ENCODE measurements at regions not wholly inside any gene's neighbourhood (a gene's known extent, or its start where the extent isn't known, plus 50 kb on each side); places are given as distances from the start of the nearest gene placed in this dataset.

GRCh38 chr2:136225950-136226835 is 108.2 kb upstream of the CXCR4 start:
- no peak for DNase-seq (ENCODE audit: low read depth in 4 of 4, low spot score in 3 of 4)

- DNase-seq (ENCODE audit: low read depth in 4 of 4, low spot score in 3 of 4): no peak
Observed at GRCh38 chr2:136223274-136223673, 105.3 kb upstream of the CXCR4 start.

GRCh38 chr2:136222862-136223261 is 104.9 kb upstream of the CXCR4 start:
- DNase-seq (ENCODE audit: low read depth in 4 of 4, low spot score in 3 of 4): no peak

- DNase-seq (ENCODE audit: low read depth in 4 of 4, low spot score in 3 of 4): no peak
Observed at GRCh38 chr2:136221026-136221425, 103.1 kb upstream of the CXCR4 start.

GRCh38 chr2:136219963-136220362 is 102.0 kb upstream of the CXCR4 start:
- DNase-seq (ENCODE audit: low read depth in 4 of 4, low spot score in 3 of 4): no peak

DNA sequence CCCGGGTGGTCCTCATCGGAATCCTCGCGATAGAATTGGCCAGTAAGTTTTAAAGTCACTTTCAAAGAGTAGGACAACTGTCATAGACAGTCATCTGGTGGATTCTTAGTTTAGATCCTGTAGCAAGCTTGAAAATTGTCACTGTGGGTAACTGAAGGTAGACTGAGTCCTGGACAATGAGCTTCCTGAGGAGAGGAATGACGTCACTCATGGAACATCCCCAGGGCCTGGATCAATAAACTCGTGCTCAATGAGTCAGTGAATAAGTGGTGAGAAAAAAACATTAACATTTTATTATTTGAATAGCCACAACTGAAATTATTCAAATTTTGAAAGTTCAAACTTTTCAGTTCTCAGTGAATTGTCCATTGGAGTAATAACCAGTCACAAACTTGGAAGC is 101.4 kb upstream of the CXCR4 start:
- DNase-seq (ENCODE audit: low read depth in 4 of 4, low spot score in 3 of 4): no peak

DNA sequence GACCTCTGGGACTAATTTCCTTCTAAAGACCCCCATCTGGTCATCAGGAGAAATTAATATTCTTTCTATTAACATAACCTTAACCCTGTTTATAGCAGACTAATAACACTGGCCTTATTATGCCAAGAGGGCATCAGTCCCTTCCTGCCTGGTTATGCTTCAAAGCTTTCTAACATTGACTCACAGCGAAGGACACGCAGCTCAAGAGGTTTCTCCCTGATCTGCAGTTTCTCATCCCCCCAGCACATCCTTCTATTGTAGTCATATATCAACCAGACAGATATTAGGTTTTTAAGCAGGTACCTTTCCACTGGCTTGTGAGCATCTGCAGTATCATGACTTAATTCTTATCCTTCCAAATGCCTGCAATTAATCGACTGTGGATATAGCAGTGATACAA is 100.0 kb upstream of the CXCR4 start:
- no peak for DNase-seq (ENCODE audit: low read depth in 4 of 4, low spot score in 3 of 4)

DNA sequence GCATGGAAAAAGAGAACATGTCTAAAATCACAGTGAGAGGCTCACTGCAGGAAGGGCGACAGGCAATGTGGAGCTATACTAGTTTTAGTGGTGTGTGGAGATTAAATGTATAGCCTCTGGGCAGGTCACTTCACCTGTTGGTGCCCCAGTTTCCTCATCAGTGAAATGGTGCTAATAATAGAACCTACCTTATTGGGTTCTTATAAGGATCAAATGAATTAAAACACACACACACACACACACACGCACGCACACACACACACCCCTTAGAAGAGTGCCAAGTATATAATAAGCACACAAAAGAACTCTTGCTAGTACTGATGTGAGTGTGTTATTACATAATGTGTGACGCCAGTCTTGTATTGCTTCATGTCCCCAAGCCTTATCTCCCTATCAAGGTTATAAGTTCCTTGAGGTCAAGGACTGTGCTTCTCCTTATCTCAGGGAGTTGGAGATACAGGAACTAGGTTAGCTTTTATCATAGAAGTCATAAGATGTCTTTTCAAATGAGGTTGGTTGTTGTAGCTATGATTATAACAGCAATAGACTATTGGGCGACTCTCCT is 98.0 kb upstream of the CXCR4 start:
- DNase-seq (ENCODE audit: low read depth in 4 of 4, low spot score in 3 of 4): no peak

DNA sequence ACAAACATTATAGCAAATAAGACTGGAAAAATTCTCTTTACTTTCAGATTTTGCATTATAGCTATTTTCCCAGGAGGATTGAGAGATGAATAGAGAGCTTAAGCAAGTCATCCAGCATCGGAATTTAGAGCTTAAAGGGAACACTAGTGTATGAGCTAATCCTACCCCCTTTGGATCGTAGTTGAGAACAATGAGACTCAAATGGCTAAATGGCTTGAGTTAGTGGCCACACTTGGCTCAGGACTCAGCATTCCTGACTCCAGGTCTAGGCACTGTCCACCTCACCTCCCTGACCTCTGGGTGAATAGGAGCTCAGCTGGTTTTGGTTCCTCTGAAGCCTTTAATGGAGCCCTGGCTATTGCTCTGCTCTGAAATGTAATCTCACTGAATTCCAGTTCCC is 97.5 kb upstream of the CXCR4 start:
- DNase-seq (ENCODE audit: low read depth in 4 of 4, low spot score in 3 of 4): no peak

- no peak for DNase-seq (ENCODE audit: low read depth in 4 of 4, low spot score in 3 of 4)
Observed at GRCh38 chr2:136214307-136215200, 96.6 kb upstream of the CXCR4 start.

DNA sequence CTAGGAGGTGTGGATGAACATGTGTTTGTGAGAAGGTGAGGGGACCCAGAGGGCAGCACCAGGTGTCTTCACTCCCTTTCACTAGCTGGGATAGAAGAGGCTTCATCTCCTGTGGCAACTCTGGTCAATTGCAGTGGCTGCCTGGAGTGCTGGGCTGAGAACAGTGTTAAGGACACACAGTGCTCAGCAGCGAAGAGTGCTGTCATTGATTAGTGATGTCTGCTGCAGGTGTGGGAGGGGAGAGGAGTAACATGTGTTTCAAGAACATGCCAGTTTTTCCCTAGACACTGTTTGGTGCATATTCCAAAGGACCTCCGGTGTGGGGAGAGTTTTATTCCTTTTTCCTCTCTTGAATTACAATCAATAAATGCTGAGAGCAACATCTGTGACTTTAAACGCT is 95.9 kb upstream of the CXCR4 start:
- no peak for DNase-seq (ENCODE audit: low read depth in 4 of 4, low spot score in 3 of 4)

DNA sequence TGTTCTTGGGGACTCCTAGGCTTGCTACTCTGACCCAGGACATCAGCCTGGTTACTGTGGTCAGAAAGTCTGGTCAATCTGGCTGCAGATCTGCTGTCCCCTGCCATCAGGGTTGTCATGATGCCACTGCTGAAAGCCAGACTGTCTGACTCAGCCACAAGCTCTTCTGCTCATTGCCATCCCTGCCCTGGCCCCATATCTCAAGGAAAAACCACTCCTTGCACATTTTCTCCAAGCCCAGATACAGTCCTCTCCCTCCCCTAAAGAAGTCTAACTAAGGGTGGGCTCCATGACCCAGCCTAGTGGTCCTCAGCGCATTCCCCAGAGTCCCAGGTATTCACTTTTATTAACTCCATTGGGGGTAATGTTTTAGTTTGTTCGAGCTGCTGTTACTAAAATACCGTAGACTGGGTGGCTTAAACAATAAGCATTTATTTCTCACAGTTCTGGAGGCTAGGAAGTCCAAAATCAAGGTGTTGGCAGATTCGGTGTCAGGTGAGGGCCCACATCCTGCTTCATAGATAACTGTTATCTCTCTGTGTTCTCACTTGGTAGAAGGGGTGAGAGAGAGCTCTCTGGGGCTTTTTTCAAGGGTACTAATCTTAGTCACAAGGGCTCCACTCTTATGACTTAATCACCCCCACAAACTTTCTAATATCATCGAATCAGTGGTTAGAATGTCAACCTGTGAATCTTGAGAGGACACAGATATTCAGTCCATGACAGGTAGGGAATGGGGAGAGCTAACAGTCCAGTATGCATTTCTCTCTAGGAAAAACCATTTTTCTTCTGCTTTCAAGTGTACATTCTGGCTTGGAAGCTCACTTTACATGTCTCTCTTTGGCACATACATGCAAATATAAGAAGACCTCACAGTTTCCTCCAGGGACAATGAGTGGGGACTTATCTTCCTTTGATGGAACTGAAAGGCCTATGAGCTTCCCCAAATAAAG is 94.8 kb upstream of the CXCR4 start:
- no peak for DNase-seq (ENCODE audit: low read depth in 4 of 4, low spot score in 3 of 4)

DNA sequence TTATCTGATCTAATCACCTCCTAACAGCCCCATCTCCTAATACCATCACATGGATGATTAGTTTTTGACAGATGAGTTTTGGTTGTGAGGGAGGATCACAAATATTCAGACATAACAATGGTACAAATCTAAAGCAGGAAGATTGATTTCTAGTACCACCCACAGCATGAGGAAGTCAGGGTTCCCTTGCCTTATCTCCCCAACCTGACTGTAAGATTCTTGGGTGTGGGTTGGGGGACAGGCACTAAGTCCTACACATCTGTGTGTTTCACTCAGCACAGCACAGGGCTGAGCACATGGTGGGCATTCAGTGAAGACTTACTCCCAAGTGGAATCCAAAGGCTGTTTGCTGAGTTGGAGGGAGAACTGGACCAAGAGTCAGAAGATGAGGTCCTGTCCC is 93.8 kb upstream of the CXCR4 start:
- no peak for DNase-seq (ENCODE audit: low read depth in 4 of 4, low spot score in 3 of 4)

DNA sequence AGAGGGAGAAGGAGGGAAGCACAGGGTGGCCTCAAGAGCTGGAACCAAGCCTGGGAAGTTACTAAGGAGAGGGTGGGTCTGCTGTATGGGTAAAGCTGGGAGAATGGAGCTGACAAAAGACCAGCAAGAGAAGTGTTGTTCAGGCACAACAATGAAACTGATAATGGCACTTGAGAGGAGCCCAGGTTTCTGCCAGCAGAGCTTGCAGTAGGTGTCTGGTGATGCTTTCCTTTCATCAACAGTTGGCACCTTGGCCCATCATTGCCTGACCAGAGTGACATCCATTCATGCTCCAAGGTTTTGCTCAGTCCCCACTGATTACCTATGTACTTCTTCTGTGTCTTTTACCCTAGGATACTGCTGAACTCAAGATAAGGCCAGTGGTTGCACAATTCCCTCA is 92.9 kb upstream of the CXCR4 start:
- DNase-seq (ENCODE audit: low read depth in 4 of 4, low spot score in 3 of 4): no peak

DNA sequence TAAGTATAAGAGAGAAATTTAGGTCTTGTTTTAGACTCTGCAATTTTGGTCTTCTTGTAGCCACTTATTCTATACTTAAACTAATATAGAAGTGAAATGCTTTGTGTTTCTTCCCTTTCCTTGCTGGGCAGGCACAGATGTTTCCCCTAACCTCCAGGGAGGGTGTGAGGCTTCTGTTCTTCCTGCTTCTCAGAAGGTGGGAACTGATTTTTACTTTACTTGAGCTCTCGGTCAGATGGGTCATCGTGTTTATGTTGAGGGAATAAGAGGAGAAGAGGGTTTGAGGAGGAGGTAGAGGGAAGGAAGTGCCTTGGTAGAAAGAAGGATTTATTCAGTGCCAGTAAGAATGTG is 92.5 kb upstream of the CXCR4 start:
- no peak for DNase-seq (ENCODE audit: low read depth in 4 of 4, low spot score in 3 of 4)

DNA sequence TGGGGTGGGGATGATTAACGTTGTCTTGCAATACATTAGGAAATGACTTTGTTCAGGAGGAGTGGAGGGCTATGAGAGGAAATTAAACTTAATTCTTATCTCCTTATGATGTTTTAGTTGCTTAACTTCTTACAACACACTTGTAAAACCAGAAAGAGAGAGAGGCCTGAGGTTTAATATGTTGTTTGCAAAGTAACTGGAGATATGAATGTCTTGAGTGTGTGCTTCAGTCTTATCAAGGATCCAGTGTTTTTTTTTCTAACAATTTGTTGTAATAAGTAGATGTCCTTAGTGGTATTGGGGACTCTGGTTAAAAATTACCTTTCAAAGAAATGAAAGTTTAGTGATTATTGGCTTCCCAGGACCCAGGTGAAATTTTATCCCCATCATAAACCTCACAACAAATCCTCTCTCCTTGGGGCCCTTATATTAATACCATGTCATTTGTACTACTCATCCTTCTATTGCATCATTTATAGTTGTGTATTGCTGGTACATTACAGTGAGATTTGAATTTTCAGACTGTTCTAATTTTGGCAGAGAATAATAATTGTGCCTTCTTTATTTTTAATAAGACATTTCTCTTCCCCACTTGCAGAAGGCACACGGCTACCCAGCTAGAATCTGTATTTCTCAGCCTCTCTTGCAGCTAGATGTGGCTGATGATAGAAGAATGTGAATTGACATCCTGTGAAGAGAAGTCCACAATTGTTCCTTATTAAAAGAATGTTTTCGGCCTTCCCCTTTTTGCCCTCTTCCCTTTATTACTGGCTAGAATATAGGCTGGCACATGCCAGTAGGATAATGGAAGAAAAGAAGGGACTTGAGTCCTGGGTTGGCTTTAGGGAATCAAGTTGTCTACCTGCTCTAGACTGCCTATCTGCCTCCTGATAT is 91.9 kb upstream of the CXCR4 start:
- no peak for DNase-seq (ENCODE audit: low read depth in 4 of 4, low spot score in 3 of 4)

DNA sequence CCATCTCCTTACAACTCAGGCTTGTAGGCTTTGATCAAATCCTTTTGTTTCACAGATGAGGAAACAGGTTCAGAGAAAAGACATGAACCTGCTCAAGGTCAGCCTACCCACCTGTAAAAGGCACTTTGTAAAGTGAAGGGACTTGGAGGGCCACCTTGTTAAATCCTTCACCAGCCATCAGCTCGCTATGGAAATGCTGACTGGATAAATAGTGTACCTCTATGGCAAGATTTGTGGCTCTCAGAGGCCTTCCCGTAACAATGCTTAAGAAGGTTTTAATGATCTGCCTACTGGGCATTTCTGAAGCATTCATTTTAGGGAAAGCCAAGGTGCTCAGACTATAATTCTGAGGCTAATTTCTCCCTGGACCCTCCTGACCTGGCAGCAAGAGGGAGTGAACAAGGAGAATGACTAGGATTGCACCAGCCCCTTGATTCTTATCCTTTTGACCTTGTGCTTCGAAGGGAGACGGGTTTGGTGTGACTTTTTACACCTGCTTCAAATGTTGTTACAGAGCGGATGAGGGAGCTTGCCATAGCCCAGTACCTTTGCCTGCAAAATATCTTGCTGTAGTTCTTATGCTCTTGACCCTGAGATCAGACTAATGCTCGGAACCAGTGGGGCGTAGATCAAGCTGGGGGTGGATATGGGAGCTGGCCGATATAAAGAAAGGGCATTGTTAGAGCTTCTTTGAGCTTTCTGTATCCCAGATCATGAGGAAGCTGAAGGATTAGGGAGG is 90.9 kb upstream of the CXCR4 start:
- DNase-seq (ENCODE audit: low read depth in 4 of 4, low spot score in 3 of 4): peak in 1 of 4 donors; percentile 24

DNA sequence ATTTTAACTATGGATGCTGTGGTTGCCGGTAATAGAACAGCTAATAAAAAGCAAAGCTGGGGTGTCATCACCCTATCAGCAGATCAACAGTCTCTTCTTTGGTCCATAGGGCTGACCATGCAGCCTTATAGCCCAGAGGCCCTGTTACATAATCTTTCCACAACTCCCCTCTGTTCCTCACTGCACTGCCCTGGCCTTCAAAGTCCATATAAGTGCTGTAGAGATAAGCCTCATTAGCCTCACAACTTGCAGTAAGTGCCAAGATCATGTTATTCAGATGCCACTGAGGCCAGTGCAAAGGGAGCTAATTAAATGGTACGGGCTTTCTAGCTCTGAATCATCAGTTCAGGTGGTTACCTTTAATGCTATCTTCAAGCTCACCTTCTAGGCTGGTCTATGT is 89.7 kb upstream of the CXCR4 start:
- no peak for DNase-seq (ENCODE audit: low read depth in 4 of 4, low spot score in 3 of 4)
